EH (cell line): ENCODE measurements at regions not wholly inside any gene's neighbourhood (a gene's known extent, or its start where the extent isn't known, plus 50 kb on each side); places are given as distances from the start of the nearest gene placed in this dataset.
"Not testable (repeated sequence)": the region's sequence is repeated elsewhere in the genome, so short reads cannot be mapped to it uniquely, and the experiment has no call there.

Experiments
- DNase-seq: peaks from one replicate; pipeline ENCODE4 v3.0.0-alpha.2; 2015; ENCODE audit warnings: low read depth

DNA sequence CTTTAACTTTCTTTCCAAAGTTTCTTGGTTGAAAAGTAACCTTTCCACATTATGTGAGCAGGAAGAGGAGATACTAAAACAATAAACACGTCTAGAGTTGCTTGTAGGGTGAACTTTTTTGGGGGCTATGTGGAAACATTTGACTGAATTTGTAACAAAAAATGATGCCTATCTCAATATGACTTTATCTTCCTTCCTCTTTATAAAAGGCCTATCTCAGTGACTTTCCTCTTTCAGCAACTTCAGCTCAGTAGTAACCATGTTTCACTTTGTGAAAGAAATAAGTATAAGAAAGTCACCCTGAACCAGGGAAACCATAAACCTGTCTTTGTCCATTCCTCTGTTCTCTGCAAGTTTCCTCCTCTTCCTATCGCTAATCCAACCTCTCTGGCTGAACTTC lies 124.7 kb upstream of the TMEM164 start:
- DNase-seq = no peak

DNA sequence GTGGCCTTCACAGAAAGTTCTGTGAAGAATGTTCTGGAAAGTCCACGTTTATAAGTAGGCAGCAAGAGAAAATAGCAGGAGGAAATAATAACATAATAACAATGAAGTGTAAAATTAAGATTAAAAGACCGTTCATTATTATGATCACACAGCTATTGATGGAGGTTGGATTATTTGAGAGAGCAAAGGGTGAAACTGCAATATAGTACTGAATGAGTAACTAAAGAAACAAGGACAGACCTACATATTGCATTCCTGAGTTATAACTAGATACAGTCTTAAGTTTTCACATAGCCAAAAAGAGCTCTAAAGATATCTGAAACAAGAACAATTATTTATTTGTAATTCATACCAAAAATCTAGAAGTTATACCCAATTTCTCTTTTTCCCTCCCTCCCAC lies 122.9 kb upstream of the TMEM164 start:
- no peak for DNase-seq

DNA sequence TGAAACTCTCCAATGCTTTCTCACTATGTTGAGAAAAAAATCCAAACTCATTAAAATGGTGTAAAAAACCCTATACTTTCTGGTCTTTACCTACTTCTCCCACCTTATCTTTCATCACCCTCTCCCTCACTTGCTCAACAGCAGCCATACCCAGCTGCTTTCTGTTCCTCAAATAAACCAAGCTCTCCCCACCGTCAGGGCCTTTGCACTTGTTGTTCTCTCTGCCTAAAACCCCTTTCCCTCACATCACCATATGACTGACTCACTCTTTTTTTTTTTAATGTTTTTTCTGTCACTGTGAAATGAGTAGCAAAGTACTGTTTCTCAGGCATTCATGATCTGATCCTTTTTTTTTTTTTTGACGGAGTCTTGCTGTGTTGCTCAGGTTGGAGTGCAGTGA lies 122.3 kb upstream of the TMEM164 start:
- no peak for DNase-seq

DNA sequence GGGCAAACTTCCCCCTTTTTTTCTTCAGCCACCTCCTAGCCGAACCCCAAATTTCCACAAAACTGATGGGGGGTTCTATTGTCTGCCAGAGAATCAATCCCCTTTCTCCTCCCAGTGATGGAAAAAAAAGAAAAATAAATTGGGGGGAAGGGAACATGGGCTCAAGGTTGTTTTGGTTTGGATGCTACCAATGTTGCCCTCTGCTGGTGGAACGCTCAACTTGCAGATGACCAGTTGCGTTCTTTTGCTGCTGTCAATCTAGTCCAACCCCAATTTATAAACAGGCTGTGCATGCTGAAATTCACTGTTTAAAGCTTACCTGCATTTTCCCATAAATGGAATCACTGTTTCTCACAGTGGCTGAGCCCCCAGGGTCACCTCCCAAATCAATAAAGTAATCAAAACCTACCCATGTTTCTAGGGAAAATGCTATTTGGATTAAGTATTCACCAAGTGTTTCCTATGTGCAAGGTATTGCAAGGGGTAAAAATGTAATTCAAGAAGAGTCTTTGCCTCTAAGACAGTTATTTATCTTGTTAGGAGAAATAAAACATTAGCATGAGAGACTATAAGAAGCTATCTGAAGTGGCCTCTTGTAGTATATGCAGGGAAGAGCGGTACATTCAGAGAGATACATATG lies 116.7 kb upstream of the TMEM164 start:
- DNase-seq = peak; percentile 56

DNA sequence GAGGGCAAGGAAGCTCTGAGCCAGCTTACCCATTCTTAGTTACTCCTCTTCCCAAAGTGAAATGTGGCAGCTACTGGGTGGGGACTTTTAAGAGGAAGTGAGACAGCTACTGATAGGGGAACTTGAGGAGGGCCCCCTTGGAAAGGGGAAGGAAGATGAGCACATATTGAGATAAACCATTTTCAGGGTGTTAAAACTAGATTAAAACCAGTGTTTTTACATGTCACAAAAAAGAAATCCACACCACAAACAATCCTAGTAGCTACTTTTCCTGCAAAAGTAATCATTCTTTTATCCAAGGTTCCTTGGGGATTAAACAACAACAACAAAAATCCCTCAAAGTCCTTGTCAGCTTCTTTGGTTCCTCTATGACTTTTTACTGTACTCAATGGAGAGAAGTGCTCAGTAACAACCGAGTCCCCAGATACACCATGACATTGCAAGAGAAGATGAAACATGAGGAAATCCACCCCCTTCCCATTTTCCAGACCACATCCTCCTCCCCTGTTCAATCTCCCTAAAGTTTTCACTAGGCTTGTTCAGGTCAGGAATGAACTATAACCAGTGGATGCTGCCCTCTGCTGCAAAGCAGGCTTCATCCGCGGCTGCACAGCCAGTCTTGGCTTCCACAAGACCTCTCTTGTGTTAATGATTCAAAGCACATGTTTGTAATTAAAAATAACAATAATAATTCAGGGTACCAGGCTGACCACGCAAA lies 113.5 kb upstream of the TMEM164 start:
- DNase-seq = peak; percentile 24

DNA sequence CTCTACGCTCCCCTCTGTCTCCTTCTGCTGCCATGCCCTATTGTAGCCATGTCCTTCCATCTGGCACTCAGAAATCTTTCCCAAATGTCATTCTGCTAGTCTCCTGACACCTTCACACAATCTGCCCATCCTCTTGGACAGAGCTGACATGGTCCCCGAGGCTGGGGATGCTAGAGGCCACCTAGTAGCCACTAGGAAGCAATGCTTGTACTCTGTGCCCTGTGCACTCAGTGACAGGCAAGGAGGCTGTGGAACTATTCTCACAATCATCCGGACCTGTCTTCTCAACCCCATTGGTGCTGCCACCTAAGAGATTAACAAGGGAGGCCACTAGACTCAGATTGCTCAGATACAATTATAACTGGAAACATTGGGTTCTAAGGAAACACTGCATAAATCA lies 112.6 kb upstream of the TMEM164 start:
- no peak for DNase-seq

DNA sequence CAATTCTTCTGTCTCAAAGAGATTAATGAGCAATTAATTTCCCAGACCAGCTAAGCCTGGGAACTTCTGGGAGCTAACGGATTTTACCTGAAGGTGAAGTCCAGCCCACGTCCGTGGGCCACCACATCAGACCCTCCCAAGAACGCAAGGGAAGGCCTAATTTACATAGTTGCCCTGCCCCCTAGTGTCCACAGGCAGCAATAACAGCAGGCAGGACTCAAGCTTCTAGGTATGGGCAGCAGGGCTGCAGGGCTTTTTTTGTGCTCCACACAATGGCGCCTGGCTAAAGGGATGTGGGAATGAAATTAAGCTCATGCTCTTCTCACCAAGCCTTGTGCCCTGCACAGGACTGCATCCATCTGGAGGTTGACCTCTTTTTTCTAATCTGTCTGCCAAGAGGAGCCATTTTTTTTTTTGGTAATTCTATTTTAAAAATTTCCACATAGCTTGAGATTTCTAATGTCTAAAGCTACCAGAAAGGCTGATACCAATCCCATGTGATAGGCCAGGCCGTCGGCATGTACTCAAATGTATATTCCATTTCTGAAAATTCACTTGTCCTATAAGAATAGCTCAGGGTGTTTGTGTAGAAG lies 111.9 kb upstream of the TMEM164 start:
- DNase-seq = peak; percentile 56

DNA sequence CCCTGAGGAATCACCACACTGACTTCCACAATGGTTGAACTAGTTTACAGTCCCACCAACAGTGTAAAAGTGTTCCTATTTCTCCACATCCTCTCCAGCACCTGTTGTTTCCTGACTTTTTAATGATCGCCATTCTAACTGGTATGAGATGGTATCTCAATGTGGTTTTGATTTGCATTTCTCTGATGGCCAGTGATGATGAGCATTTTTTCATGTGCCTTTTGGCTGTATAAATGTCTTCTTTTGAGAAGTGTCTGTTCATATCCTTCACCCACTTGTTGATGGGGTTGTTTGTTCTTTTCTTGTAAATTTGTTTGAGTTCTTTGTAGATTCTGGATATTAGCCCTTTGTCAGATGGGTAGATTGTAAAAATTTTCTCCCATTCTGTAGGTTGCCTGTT lies 106.9 kb upstream of the TMEM164 start:
- not testable (repeated sequence) for DNase-seq

DNA sequence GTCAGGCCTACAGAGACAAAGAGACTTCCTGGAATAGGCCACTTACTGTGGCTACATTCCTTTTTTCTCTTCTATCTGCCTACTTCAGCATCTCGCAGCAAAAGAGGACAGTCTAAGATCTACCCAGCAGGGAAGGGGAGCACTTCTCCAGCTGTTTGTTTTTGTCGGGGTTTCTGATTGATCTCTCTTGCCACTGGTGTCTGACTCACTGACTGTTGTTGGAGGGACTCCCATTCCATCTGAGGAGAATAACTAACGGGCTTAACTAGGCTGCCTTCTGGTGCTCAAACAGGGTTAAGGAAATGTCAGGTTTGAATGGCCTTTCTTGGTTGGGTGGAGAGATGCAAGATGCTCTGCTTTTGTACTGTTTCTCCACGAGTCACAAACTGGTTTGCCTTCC lies 100.2 kb upstream of the TMEM164 start:
- DNase-seq = peak; percentile 9

DNA sequence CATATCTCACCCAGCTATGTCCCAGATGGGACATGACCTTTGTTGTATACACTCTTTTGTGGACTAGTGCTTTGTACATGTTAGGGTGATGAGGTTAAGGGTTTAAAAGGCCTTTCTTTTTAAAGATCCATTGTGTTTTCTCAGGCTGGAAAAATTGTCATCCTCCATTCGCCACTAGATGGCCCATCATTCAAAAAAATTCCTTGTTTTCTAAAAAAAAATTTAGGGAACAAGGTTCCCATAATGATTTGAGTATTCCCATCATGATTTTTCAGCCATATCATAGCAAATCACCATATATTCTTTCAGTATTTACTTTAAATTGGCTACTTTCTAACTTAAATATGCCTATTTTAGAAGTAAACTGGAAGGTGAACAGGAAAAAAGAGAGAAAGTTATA lies 91.9 kb upstream of the TMEM164 start:
- peak; percentile 2 for DNase-seq

DNA sequence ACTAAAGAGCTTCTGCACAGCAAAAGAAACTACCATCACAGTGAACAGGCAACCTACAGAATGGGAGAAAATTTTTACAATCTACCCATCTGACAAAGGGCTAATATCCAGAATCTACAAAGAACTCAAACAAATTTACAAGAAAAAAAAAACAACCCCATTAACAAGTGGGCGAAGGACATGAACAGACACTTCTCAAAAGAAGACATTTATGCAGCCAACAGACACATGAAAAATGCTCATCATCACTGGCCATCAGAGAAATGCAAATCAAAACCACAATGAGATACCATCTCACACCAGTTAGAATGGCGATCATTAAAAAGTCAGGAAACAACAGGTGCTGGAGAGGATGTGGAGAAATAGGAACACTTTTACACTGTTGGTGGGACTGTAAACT lies 89.9 kb upstream of the TMEM164 start:
- DNase-seq = not testable (repeated sequence)

DNA sequence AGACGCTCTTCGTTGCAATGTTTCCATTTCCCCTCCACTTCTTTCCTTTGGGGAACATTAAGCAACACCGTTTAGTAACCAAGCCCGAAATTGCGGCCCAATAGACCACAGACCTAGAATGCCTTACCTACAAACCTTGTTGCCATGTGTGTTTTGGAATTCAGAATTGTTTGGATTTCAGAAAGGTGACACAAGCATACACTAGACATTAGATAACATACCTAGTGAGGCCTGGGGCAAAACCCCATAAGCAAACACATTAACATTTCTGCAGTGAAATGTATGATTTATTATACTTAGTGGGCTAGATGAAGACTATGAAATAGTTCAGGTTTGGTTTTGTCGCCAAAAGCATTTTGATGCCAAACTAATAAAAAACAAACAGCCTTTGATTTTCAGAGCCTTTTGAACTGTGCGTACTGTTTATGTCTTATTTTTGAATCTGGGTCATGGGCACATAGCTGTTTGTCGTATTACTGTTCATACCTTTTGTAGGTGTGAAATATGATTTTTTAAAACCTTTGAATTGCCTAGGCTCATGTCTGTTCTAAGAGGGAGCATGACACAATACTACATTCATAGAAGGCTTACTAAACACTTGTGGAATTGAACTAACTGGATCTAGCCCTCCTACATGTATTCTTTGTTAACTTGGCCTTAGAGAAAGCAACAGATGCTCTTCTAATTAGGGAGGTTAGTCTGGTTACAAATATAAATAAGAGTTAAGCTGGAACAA lies 88.6 kb upstream of the TMEM164 start:
- no peak for DNase-seq

DNA sequence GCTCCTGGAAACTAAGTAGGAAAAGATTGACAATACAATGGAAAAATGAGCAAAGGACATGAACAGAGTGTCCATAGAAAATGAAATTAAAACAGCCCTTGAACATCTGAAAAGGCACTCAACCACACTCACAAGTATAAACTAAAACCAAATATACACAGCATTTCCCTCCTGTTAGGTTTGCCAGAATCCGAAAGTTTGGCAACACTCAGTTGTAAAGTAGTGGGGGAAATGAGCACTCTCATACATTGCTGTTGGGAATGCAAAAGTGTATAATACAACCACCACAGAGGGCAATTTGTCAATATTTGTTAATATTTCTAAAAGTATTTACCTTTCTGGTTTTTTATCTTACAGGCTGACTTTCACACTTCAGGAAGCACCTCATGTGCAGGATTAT lies 84.2 kb upstream of the TMEM164 start:
- DNase-seq = no peak

DNA sequence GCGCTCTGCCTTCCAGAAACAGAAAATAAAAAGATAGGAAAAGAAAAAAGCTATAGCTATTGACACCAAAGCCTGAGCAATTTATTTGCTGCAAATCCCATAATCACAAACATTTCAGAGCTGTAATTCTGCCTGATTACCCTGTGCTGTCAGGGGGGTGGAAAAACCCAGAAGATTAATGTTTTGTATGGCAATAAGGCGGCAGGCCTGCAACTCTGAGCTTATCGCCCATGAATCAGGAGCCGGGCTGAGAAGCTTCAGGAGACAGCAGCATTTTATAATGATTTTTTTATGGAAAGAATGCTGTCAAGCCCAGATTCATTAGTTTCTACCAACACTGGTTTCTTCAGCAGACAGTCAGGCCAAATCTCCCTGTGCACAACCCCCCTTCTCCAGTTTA lies 82.6 kb upstream of the TMEM164 start:
- DNase-seq = no peak

DNA sequence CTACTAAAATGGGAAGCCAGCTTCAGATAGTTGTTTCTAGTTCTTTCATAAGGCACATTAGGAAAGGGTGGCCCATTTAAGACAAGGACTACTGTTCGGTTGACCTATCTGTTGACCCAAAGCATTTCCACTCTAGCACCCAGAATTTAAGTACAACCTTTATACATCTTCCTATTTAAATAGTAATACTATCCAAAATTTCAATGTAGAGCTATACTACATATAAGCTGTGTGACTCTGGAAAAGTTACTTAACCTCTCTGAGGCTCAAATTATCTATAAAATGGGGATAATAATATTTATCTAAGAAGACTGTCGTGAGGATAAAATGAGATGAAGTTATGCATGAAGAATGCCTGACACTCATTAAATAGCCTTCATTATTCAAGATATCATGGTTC lies 82.0 kb upstream of the TMEM164 start:
- no peak for DNase-seq

DNA sequence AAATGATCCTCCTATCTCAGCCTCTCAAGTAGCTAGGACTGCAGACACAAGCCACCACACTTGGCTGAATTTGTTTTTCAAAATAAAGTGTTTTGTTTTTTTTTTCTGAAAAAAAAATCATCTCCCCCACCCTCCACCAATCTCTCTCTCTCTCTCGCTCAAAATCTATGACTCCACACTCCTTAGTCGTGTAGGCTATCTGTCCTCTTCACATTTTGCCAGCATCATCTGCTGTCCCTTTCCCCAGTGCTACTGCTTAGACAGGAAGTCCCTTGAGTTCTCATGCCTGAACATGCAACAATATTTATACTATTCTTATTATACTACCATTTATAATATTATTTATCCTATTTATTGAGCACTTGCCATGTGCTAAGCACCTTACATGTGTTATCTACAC lies 80.7 kb upstream of the TMEM164 start:
- DNase-seq = no peak

DNA sequence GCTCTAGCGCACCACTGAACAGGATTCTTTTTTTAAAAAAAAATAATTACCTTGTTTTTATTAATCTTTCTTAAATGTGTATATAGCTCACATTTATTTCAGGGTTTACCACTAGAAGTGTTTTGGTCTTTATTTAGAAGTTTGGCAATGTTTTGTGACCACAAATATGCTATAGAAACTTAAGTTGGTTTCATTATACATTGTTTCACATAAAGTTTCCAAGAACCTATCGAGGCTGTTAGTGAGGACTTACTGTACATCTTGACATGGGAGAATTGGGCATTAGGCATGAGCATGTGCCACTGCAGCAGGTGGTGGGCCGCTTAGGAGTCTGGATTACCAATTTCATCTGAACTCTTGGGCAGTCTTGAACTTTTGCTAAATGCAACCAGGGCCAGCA lies 77.9 kb upstream of the TMEM164 start:
- DNase-seq = not testable (repeated sequence)

DNA sequence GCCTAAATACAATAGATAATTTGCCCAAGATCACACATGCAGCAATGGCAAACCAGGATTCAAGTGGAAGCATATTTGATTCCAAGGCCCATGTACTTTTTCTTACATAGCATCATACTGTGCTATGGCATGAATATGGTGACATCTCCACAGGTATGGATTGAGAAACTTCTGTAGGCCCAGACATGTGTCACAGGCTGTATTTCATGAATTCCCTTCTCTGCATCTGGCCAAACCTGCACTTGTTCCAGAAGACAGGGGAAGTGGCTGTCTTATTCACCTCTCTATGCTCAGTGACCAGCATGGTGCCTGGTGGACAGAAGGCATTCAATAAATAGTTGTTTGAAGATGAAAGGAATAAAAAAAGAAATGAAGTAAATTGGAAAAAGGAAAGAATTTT lies 77.3 kb upstream of the TMEM164 start:
- DNase-seq = no peak

DNA sequence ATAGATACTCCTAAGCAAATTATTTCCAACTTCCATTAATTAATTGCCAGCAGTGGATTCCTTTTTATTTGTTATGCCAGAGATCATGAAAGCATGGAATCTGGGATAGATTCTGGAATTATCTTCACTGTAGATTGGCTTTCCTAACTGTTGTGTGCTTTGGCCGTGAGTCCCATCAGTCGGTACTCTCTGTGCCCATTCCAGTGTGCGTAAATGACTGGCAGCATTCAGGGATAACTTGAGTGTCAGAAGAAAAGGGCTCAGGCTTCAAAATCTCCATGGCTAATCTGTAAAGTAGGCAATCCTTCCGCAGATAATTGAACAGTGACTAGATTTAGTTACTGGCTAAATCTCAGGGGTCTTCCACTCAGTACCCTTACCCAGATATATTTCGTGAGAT lies 76.8 kb upstream of the TMEM164 start:
- DNase-seq = no peak

DNA sequence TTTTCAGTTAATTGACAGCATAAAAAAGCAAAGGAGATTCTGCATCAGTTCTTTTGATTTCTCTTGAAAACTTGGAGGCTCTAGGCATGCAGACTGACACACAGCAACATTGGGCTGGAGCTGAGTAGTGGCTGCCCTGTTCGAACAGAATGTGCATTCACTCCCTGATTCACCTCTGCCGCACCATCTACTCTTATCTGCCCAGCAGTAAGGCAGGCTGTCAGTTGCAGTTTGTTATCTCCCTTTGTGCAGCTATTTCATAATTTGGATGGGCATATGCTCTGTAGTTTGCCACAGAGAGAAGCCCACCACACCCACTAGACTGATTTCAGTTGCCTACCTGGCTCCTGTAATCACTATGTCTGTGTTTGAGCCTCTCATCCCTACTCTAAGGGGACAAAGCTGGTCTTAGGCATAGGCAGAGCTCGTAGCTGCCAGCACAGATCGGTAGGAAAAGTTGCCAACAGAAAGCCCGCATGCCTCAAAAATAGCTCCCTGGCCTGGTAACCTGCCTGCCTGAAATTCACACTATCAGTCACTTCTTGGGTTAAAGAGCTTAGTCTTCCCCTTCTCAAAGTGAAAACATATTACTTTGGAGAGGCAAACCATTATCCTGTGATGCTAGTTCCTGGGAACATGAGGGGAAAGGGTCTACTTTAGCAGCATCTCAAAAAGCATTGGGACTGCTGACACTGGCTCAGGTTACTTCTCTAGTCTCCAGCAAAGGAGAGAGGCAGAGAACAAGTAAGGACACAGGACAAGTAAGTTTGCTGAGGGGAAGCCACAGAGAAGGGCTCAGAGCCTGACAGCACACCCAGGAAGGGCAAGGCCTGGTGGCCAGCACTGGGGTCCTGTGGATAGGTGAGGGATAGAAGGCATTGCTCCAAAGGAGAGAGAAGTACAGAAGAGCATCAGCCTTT lies 75.9 kb upstream of the TMEM164 start:
- no peak for DNase-seq

DNA sequence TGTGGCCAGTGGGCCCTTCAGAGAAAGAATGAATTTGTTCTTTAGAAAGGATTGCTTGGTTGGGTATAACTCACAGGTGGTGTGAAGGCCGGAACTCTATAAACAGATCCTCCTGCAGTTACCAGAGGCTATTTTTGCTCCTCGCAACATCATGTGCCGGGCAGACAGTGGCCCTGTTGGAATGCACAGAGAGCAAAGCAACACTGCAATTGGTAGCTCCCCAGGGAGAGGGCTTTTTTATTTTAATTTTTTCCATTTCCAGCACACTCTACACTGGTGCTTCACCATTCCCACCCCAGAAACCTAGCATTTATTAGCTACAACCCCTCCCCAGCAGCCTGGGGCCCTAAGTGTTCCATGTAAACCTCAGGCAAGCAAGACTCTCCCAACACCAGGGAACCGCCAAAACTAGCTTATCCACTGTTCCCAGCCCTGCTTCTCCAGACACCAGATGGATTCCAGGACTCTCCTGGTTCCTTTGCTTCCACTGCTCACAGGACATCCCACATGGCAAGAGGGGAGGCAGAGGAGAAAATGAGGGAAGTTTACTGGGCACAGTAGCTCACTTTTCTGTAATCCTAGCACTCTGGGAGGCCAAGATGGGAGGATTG lies 75.1 kb upstream of the TMEM164 start:
- no peak for DNase-seq
